ENCODE measurements at regions not wholly inside any gene's neighbourhood (a gene's known extent, or its start where the extent isn't known, plus 50 kb on each side); places are given as distances from the start of the nearest gene placed in this dataset.

GRCh38 chr21:28375708-28376385 is 616.8 kb downstream of the LTN1 start:
- peak overlapping the region; percentile 63 for H2AFZ ChIP-seq (ENCODE audit: low read length)
- H3K4me2 ChIP-seq (ENCODE audit: insufficient read depth, low read length), result peak overlapping the region; percentile 24
- H3K27ac ChIP-seq (ENCODE audit: low read depth, low read length), result peak overlapping the region; percentile 49
- no peaks in the 10 kb centered on the region for H3K79me2 ChIP-seq (ENCODE audit: insufficient read depth, low read length)
- no peaks in the 10 kb centered on the region for H3K36me3 ChIP-seq (ENCODE audit: insufficient read depth, low read length)
- H3K4me1 ChIP-seq (ENCODE audit: insufficient read depth, low read length), result peaks cover 13% of the 10 kb centered on the region
- H3K4me3 ChIP-seq (ENCODE audit: insufficient read depth, low read length), result no peak overlapping the region
- H3K9me3 ChIP-seq (ENCODE audit: low read depth, low read length), result no peaks in the 10 kb centered on the region
- DNase-seq (ENCODE audit: insufficient read length, low spot score, missing footprints), result no peak
- no peaks in the 10 kb centered on the region for H3K27me3 ChIP-seq (ENCODE audit: insufficient read depth, low read length)
- no peaks in the 10 kb centered on the region for H4K20me1 ChIP-seq (ENCODE audit: insufficient read depth, low read length)
- TF ChIP-seq, protein P1, sequence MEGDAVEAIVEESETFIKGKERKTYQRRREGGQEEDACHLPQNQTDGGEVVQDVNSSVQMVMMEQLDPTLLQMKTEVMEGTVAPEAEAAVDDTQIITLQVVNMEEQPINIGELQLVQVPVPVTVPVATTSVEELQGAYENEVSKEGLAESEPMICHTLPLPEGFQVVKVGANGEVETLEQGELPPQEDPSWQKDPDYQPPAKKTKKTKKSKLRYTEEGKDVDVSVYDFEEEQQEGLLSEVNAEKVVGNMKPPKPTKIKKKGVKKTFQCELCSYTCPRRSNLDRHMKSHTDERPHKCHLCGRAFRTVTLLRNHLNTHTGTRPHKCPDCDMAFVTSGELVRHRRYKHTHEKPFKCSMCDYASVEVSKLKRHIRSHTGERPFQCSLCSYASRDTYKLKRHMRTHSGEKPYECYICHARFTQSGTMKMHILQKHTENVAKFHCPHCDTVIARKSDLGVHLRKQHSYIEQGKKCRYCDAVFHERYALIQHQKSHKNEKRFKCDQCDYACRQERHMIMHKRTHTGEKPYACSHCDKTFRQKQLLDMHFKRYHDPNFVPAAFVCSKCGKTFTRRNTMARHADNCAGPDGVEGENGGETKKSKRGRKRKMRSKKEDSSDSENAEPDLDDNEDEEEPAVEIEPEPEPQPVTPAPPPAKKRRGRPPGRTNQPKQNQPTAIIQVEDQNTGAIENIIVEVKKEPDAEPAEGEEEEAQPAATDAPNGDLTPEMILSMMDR (IDR thresholded peaks at IDR 0.05; ENCODE audit: extremely low read depth, low read depth, low read length), result no peak

DNA sequence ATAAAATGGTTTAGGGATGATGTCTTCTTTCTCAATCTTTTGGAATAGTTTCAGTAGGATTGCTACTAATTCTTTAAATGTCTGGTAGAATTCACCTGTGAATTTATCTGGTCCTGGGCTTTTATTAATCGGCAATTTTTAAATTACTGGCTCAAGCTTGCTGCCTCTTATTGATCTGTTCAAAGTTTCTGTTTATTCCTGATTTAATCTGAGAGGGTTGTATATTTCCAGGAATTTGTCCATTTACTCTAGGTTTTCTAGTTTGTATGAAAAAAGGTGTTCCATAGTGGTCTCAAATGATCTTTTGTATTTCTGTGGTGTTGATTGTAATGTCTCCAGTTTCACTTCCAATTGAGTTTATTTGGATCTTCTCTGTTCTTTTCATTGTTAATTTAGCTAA is 617.8 kb downstream of the LTN1 start:
- H3K4me2 ChIP-seq (ENCODE audit: insufficient read depth, low read length), result no peak overlapping the region
- DNase-seq (ENCODE audit: insufficient read length, low spot score, missing footprints), result no peak
- H2AFZ ChIP-seq (ENCODE audit: low read length), result no peak overlapping the region
- peak overlapping the region; percentile 49 for H3K27ac ChIP-seq (ENCODE audit: low read depth, low read length)
- H4K20me1 ChIP-seq (ENCODE audit: insufficient read depth, low read length), result no peaks in the 10 kb centered on the region
- no peak overlapping the region for H3K4me3 ChIP-seq (ENCODE audit: insufficient read depth, low read length)
- no peaks in the 10 kb centered on the region for H3K79me2 ChIP-seq (ENCODE audit: insufficient read depth, low read length)
- TF ChIP-seq, protein P1 (IDR thresholded peaks at IDR 0.05; ENCODE audit: extremely low read depth, low read depth, low read length), result no peak
- H3K9me3 ChIP-seq (ENCODE audit: low read depth, low read length), result no peaks in the 10 kb centered on the region
- no peaks in the 10 kb centered on the region for H3K27me3 ChIP-seq (ENCODE audit: insufficient read depth, low read length)
- H3K4me1 ChIP-seq (ENCODE audit: insufficient read depth, low read length), result peaks cover 13% of the 10 kb centered on the region
- H3K36me3 ChIP-seq (ENCODE audit: insufficient read depth, low read length), result no peaks in the 10 kb centered on the region

GRCh38 chr21:28371713-28372112 is 621.0 kb downstream of the LTN1 start:
- H3K27me3 ChIP-seq (ENCODE audit: insufficient read depth, low read length), result no peaks in the 10 kb centered on the region
- no peak overlapping the region for H2AFZ ChIP-seq (ENCODE audit: low read length)
- H3K9me3 ChIP-seq (ENCODE audit: low read depth, low read length), result no peaks in the 10 kb centered on the region
- no peak for DNase-seq (ENCODE audit: insufficient read length, low spot score, missing footprints)
- TF ChIP-seq, protein P1 (IDR thresholded peaks at IDR 0.05; ENCODE audit: extremely low read depth, low read depth, low read length), result no peak
- H3K4me2 ChIP-seq (ENCODE audit: insufficient read depth, low read length), result no peak overlapping the region
- H3K27ac ChIP-seq (ENCODE audit: low read depth, low read length), result no peak overlapping the region
- H3K4me3 ChIP-seq (ENCODE audit: insufficient read depth, low read length), result no peak overlapping the region
- H3K79me2 ChIP-seq (ENCODE audit: insufficient read depth, low read length), result no peaks in the 10 kb centered on the region
- H3K4me1 ChIP-seq (ENCODE audit: insufficient read depth, low read length), result peaks cover 13% of the 10 kb centered on the region
- no peaks in the 10 kb centered on the region for H4K20me1 ChIP-seq (ENCODE audit: insufficient read depth, low read length)
- no peaks in the 10 kb centered on the region for H3K36me3 ChIP-seq (ENCODE audit: insufficient read depth, low read length)

DNA sequence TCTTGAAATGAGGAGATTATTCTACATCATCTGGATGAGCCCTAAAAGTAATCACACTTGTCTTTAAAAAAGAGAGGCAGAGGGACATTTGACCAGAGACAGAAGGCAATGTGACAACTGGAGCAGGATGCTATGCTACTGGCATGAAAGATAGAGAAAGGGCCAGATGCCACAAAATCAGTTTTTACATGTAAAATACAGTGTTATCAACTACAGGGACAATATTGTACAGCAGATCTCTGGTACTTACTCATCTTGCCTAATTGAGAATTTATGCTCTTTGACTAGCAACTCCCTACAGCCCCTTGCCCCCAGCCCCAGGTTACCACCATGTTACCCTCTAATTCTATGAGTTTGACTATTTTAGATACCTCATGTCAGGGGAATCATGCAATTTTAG is 633.4 kb downstream of the LTN1 start:
- no peak for DNase-seq (ENCODE audit: insufficient read length, low spot score, missing footprints)
- H3K27me3 ChIP-seq (ENCODE audit: insufficient read depth, low read length), result no peaks in the 10 kb centered on the region
- no peaks in the 10 kb centered on the region for H4K20me1 ChIP-seq (ENCODE audit: insufficient read depth, low read length)
- no peak overlapping the region for H3K4me2 ChIP-seq (ENCODE audit: insufficient read depth, low read length)
- H3K4me3 ChIP-seq (ENCODE audit: insufficient read depth, low read length), result no peak overlapping the region
- no peaks in the 10 kb centered on the region for H3K36me3 ChIP-seq (ENCODE audit: insufficient read depth, low read length)
- no peaks in the 10 kb centered on the region for H3K79me2 ChIP-seq (ENCODE audit: insufficient read depth, low read length)
- H3K4me1 ChIP-seq (ENCODE audit: insufficient read depth, low read length), result no peaks in the 10 kb centered on the region
- TF ChIP-seq, protein P1 (IDR thresholded peaks at IDR 0.05; ENCODE audit: extremely low read depth, low read depth, low read length), result no peak
- no peaks in the 10 kb centered on the region for H3K9me3 ChIP-seq (ENCODE audit: low read depth, low read length)
- no peak overlapping the region for H2AFZ ChIP-seq (ENCODE audit: low read length)
- H3K27ac ChIP-seq (ENCODE audit: low read depth, low read length), result no peak overlapping the region

All from osteoblast (primary cell).